Activated T-helper 1 cell treated with anti-CD3 and anti-CD28 coated beads, Interleukin-12 subunit alpha, Interleukin-12 subunit beta, Interleukin-2, Interleukin-4 antibody, amounts not matched to agents 30 ng/mL and 10 ng/mL and 1 ng/mL, durations not matched to agents 14 hours and 24 hours and 36 hours (primary cell): ENCODE measurements at regions not wholly inside any gene's neighbourhood (a gene's known extent, or its start where the extent isn't known, plus 50 kb on each side); places are given as distances from the start of the nearest gene placed in this dataset.

Experiments used
- DNase-seq: peaks from one replicate; pipeline ENCODE4 v3.0.0; 2021; ENCODE audit warnings: low spot score
- H3K27ac Mint-ChIP-seq: one replicate; pipeline ENCODE4 v1.8.0; 2021; ENCODE audit warnings: mild to moderate bottlenecking, mixed read lengths
- H3K27me3 Mint-ChIP-seq: one replicate; pipeline ENCODE4 v1.8.0; 2022; ENCODE audit warnings: mild to moderate bottlenecking, moderate library complexity, mixed read lengths; ENCODE audit not compliant: insufficient read depth
- H3K36me3 Mint-ChIP-seq: one replicate; pipeline ENCODE4 v1.8.0; 2021; ENCODE audit warnings: low read depth, mixed read lengths
- H3K4me1 Mint-ChIP-seq: one replicate; pipeline ENCODE4 v1.8.0; 2021; ENCODE audit warnings: low read depth, mixed read lengths
- H3K4me3 Mint-ChIP-seq: one replicate; pipeline ENCODE4 v1.8.0; 2021; ENCODE audit warnings: mild to moderate bottlenecking, moderate library complexity, mixed read lengths
- H3K9me3 Mint-ChIP-seq: one replicate; pipeline ENCODE4 v1.8.0; 2021; ENCODE audit warnings: mixed read lengths
- intact Hi-C: fragments of 100-400 bp; cut with micrococcal nuclease; formaldehyde crosslinking; loops from one replicate; pipeline ENCODE4 v1.15.1; 2024

DNA sequence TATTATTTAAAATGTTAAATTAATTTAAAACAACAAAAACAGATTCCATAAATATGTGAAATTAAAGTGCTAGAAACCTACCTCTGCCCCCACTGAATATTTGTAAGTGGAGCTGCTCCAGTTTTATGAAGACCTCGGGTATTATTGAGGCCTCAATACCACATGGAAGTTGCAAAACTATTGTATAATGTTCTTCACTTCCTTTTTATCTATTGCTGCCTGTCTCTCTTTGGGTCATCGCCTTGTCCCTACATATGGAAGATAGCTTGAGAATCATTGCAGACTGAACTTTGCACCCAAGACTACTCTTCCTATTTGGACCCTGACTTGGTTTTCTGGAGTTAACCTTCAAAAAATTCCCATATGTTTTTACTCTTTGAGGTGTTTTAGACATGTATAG is 212.1 kb upstream of the NETO1 start:
- no peaks in the 10 kb centered on the region for H3K4me1 Mint-ChIP-seq
- no peak for DNase-seq
- no peaks in the 10 kb centered on the region for H3K36me3 Mint-ChIP-seq
- H3K4me3 Mint-ChIP-seq: no peak overlapping the region
- intact Hi-C loops: no loop called here
- H3K27ac Mint-ChIP-seq: no peak overlapping the region
- no peaks in the 10 kb centered on the region for H3K27me3 Mint-ChIP-seq
- H3K9me3 Mint-ChIP-seq: no peaks in the 10 kb centered on the region

DNA sequence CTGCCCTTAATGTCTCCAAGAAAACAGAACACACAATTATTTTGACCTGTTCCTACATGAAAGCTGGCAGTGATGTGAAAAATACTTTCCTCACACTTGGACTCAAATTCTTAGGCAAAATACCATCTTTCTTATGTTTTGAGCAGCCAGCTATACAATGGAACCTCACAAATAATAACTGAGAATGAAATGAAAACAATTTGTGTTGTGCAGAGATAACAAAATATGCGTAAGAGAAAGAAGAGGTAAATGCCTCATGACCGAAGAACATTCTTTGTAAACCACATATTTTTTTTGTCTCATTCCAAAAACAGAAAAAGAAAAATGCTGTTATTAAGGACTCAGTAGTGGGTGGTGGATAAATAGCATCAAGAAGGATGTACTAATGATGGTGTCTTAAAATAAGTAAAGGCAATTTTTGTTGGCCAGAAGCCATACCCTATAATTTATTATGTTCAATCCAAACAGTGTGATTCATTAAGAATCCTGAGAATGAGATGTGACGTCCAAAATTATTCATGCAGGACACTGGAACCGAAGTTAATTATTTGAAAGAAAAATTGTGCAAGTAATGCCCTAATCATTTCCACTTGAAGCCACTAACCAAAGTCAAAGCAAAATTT is 193.0 kb upstream of the NETO1 start:
- no peaks in the 10 kb centered on the region for H3K9me3 Mint-ChIP-seq
- H3K27ac Mint-ChIP-seq: no peak overlapping the region
- no peaks in the 10 kb centered on the region for H3K27me3 Mint-ChIP-seq
- intact Hi-C loops: no loop called here
- H3K4me3 Mint-ChIP-seq: no peak overlapping the region
- H3K4me1 Mint-ChIP-seq: no peaks in the 10 kb centered on the region
- no peak for DNase-seq
- no peaks in the 10 kb centered on the region for H3K36me3 Mint-ChIP-seq

DNA sequence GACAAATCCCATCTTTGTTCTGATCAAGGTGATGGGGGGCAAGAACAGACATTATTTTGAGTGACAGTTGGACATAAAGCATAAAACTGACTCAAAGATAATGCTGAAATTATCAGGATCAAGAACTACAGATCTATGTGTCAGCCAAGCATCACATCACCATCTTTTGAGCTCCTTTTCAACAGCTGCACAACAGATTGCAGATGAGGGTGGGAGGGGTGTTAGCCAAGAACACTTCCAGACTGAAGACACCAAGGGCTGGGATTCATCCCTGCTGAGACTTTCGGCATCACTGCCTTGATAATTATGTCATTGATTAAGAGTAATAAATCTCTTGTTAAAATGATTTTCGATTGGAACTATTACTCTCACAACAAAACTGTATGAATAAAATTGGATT is 191.5 kb upstream of the NETO1 start:
- H3K9me3 Mint-ChIP-seq: no peaks in the 10 kb centered on the region
- no peak overlapping the region for H3K27ac Mint-ChIP-seq
- intact Hi-C loops: no loop called here
- H3K4me3 Mint-ChIP-seq: no peak overlapping the region
- H3K4me1 Mint-ChIP-seq: no peaks in the 10 kb centered on the region
- no peak for DNase-seq
- no peaks in the 10 kb centered on the region for H3K27me3 Mint-ChIP-seq
- no peaks in the 10 kb centered on the region for H3K36me3 Mint-ChIP-seq

DNA sequence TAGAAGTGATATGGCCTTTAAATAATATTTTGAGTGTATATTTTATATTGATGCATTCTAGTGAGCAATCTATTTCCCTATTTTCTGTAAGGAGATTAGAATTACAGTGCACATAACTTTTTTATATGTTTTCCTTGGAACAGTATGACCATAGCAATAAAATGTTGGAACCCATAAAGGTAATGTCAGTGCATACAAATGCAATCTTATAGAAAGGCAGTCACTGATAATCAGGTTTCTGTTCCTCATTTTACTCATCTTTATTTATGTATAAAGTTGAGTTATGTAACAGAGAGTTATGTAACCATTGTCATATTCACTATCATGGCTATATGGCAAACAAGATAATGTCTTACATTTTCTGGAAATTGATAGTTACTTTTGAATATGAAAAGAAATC is 179.9 kb upstream of the NETO1 start:
- H3K4me3 Mint-ChIP-seq: no peak overlapping the region
- H3K36me3 Mint-ChIP-seq: no peaks in the 10 kb centered on the region
- no peak overlapping the region for H3K27ac Mint-ChIP-seq
- H3K9me3 Mint-ChIP-seq: no peaks in the 10 kb centered on the region
- intact Hi-C loops: no loop called here
- DNase-seq: no peak
- no peaks in the 10 kb centered on the region for H3K27me3 Mint-ChIP-seq
- no peaks in the 10 kb centered on the region for H3K4me1 Mint-ChIP-seq

DNA sequence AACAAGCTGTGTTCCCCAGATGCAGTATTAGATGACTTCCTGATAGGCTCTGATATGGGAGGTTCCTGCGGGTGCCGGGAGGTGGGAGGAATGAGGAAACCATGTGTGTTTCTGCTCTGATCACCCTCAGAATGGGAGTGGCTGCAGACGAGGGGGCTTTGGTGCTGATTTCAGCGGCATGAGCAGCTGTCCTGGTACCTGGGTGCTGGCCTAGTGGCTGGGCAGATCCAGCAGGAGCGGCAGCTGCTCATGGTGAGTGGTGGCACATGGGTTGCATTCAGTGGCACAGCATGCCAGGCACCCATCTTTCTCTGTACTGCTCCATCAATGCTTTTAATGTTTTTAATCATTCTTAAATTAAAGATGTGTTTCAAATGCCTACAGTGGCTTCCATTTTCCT is 177.2 kb upstream of the NETO1 start:
- Mint-ChIP-seq H3K36me3 (no peaks in the 10 kb centered on the region), H3K27ac (no peak overlapping the region), H3K27me3 (no peaks in the 10 kb centered on the region), H3K4me3 (no peak overlapping the region), H3K4me1 (no peaks in the 10 kb centered on the region), H3K9me3 (no peaks in the 10 kb centered on the region)
- DNase-seq: no peak
- intact Hi-C loops: no loop called here

DNA sequence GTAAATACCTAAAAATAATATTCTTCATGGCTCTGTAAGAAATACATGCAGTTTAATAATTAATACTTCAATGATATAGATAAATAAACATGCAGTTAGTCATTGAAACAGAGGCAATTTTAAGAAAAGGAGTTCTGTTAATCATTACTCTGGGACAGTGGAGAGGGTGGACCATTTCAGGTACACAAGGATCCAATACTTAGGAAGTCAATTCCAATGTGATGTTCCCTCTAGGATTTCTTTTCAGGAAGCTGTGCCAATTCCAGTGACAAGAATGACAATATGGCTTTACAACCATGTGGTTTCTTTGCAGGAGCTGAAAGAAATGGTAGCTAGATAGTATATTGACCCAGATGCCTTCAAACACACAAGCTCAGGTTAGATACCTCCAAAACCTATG is 175.8 kb upstream of the NETO1 start:
- H3K36me3 Mint-ChIP-seq: no peaks in the 10 kb centered on the region
- no peaks in the 10 kb centered on the region for H3K27me3 Mint-ChIP-seq
- DNase-seq: no peak
- no peak overlapping the region for H3K27ac Mint-ChIP-seq
- H3K4me3 Mint-ChIP-seq: no peak overlapping the region
- intact Hi-C loops: no loop called here
- H3K9me3 Mint-ChIP-seq: peaks cover 5% of the 10 kb centered on the region
- no peaks in the 10 kb centered on the region for H3K4me1 Mint-ChIP-seq

DNA sequence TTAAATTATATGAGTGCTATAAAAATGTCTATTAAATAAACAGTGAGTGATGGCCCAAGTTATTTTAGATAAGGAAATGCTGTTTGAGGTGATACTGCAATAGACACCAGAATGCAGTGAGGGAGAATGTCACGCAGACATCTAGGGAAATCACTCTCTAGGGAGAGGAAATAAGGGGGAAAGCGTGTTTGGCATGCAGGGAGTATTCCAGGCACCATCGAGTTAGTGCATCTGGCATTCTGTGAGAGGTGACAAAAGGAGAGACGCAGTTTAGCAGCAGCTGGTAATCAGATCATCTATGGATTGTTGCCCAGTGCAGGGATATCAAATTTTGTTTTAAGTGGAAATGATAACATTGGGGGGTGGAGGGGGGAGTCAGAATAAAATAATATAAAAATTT is 175.4 kb upstream of the NETO1 start:
- intact Hi-C loops: no loop called here
- H3K4me3 Mint-ChIP-seq: no peak overlapping the region
- peaks cover 5% of the 10 kb centered on the region for H3K9me3 Mint-ChIP-seq
- H3K36me3 Mint-ChIP-seq: no peaks in the 10 kb centered on the region
- H3K27ac Mint-ChIP-seq: no peak overlapping the region
- no peak for DNase-seq
- H3K27me3 Mint-ChIP-seq: no peaks in the 10 kb centered on the region
- H3K4me1 Mint-ChIP-seq: no peaks in the 10 kb centered on the region

DNA sequence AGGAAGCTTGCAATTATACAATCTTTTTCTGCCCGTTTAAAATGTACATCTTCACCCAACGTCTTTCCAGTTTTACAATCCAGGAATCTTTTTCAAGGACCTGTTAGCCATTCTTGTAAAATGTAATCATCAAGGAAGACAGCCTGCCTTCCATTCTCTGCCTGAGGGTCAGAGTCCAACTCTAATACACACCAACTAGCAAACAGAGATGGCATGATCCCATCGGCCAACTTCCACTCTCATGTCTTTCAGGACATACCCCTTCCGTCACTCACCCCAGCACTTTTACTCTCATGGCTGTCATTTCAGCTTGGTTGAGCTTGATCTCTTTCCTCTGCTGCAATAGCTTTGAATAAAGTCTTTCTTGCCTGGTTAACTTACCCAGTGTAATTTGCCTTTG is 172.5 kb upstream of the NETO1 start:
- Mint-ChIP-seq H3K4me1 (no peaks in the 10 kb centered on the region), H3K27ac (no peak overlapping the region), H3K36me3 (no peaks in the 10 kb centered on the region), H3K4me3 (no peak overlapping the region), H3K27me3 (no peaks in the 10 kb centered on the region), H3K9me3 (peaks cover 5% of the 10 kb centered on the region)
- intact Hi-C loops: no loop called here
- DNase-seq: no peak

DNA sequence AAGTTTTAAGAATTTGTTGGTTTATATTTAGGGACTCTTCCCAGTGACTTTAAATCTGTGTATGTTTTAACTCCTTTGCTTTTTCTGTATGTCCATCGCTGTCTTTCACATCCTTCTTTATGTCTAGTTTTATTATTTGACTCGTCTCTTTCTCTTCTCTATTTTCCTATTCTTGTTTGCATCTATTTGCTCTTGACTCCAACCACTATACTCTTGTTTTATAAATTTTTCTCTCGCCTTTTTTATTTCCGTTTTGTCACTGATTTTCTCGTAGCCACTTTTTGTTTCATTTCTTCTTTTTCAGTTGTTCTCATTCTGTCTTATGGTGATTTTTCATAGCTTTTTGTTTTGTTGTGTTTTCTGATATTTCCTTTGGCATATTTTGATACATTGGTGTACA is 170.5 kb upstream of the NETO1 start:
- Mint-ChIP-seq H3K4me3 (no peak overlapping the region), H3K4me1 (no peaks in the 10 kb centered on the region), H3K27ac (no peak overlapping the region), H3K27me3 (no peaks in the 10 kb centered on the region), H3K9me3 (peaks cover 5% of the 10 kb centered on the region), H3K36me3 (no peaks in the 10 kb centered on the region)
- intact Hi-C loops: no loop called here
- DNase-seq: no peak

DNA sequence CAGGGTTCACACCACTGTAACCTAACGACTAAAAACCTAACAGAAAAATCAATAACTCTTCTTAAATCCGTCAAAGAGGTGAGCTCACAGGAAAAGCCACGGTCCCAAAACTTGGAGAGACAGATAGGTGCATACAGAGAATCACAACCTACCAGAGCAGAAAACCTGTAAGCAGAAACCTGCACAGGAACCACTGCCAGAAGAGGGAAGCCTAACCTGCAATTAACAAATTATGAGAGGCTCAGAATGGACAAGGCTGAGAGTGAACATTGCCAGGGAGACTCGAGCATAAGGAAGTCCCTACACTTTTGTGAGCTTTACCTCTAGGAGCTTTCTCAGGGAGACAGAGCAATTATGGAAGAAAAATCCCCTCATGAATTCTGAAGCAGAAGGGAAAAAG is 156.2 kb upstream of the NETO1 start:
- no peaks in the 10 kb centered on the region for H3K4me1 Mint-ChIP-seq
- peaks cover 29% of the 10 kb centered on the region for H3K9me3 Mint-ChIP-seq
- H3K27me3 Mint-ChIP-seq: no peaks in the 10 kb centered on the region
- H3K36me3 Mint-ChIP-seq: no peaks in the 10 kb centered on the region
- no peak for DNase-seq
- no peak overlapping the region for H3K27ac Mint-ChIP-seq
- no peak overlapping the region for H3K4me3 Mint-ChIP-seq
- intact Hi-C loops: no loop called here

DNA sequence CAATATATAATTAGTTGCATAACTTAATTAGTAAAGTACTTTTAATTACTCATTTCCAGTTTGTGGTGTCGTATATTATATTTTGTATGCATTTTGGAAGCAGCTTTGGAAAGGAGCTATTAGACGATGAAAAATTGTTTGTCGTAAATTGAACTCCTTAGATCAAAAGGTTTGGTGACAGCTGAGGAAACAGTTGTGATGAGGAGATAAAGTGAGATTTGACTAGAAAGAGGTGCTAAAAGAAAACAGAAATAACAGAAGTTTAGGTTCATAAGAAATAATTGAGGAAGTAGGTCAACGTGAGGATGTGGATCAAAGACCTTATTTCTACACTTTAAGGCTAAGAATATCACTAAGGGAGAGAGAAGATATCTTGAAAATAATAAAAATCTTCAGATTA is 141.9 kb upstream of the NETO1 start:
- no peaks in the 10 kb centered on the region for H3K36me3 Mint-ChIP-seq
- H3K27ac Mint-ChIP-seq: no peak overlapping the region
- no peaks in the 10 kb centered on the region for H3K27me3 Mint-ChIP-seq
- H3K4me1 Mint-ChIP-seq: no peaks in the 10 kb centered on the region
- H3K4me3 Mint-ChIP-seq: no peak overlapping the region
- no peak for DNase-seq
- no peaks in the 10 kb centered on the region for H3K9me3 Mint-ChIP-seq
- intact Hi-C loops: no loop called here

DNA sequence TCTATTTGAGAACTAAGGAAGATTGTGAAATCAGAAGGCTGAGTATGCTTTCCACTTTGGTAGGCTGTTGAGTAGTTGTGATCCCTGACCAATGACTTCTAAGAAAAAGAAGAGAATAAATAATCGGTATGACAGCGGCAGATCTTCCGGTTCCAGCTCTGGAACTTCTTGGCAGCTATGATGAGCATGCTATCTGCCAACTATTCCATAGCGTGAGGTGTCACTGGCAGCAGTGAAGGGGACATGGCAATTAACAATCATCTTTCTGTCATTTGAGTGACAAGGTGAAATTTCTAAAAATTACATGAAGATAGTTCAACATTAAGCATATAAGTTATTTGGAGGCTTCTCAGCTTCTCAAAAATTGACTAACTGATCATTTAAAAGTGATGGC is 140.1 kb upstream of the NETO1 start:
- Mint-ChIP-seq H3K27ac (no peak overlapping the region), H3K4me1 (no peaks in the 10 kb centered on the region), H3K36me3 (no peaks in the 10 kb centered on the region), H3K4me3 (no peak overlapping the region), H3K27me3 (no peaks in the 10 kb centered on the region), H3K9me3 (no peaks in the 10 kb centered on the region)
- no peak for DNase-seq
- intact Hi-C loops: no loop called here

DNA sequence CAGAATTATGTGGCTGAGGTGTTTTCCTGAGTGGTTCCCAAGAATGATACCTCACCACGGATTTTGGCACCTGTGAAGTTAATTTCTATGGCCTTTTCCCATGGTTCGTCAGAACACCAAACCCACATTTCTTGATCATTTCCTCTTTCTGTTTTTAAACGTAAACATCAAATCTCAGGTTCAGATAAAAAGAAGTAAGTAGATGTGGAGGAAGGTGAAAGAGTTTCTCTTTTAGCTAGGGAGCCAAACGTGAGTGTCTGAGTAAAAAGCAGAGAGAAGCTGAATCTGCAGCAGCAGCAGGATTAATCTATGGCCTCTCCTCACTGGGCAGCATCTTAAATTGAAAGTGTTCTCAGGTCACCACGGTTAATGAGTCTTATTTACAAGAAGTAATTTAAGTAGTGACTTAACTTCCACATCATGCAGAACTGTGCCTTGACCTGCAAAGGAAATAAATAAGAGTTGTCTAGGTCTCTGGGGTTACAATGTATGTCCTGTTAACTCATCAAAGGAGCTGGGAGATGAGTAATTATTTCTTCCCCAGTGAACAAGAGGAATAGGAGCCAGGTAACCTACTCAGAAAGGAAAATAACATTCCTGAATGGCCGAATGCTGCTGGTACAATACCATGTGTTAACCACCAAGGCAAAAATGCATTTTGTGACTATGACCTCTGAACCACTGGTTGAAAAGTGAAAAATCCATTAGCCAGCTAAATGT is 139.6 kb upstream of the NETO1 start:
- no peak for DNase-seq
- no peaks in the 10 kb centered on the region for H3K4me1 Mint-ChIP-seq

DNA sequence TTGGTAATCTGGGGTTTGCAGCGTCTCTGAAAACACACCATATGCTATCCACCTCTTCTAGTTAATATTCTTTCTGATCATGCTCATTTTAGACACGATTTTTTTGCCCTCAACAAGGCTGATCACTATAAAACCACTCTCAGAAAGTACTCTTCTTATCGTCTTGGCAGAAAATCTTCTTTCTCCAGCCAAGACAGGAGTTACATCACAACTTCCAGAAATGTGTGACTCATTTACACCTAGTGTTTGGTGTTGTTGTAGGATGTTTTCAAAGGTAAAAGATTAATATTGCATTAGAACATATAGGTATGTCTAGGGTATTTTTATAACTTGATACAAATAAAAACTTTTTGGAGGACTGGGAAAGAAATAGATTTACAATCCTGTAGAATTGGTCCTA is 138.5 kb upstream of the NETO1 start:
- H3K27ac Mint-ChIP-seq: no peak overlapping the region
- DNase-seq: no peak
- H3K9me3 Mint-ChIP-seq: no peaks in the 10 kb centered on the region
- H3K4me3 Mint-ChIP-seq: no peak overlapping the region
- intact Hi-C loops: no loop called here
- H3K27me3 Mint-ChIP-seq: no peaks in the 10 kb centered on the region
- H3K36me3 Mint-ChIP-seq: no peaks in the 10 kb centered on the region
- H3K4me1 Mint-ChIP-seq: no peaks in the 10 kb centered on the region

More for the DNA sequence above, 139.6 kb upstream of the NETO1 start:
- Mint-ChIP-seq H3K9me3 (no peaks in the 10 kb centered on the region), H3K4me3 (no peak overlapping the region), H3K27ac (no peak overlapping the region), H3K27me3 (no peaks in the 10 kb centered on the region), H3K36me3 (no peaks in the 10 kb centered on the region)
- intact Hi-C loops: no loop called here
